Fibroblast of the aortic adventitia (primary cell): ENCODE measurements at regions not wholly inside any gene's neighbourhood (a gene's known extent, or its start where the extent isn't known, plus 50 kb on each side); places are given as distances from the start of the nearest gene placed in this dataset.

Source experiments
- DNase-seq: peaks from one replicate; pipeline ENCODE4 v3.0.0-alpha.2; 2010; ENCODE audit warnings: low read depth
- H3K4me3 ChIP-seq: 2 replicates; pipeline ENCODE4 v1.5.1; 2011; ENCODE audit warnings: low read depth, mild to moderate bottlenecking, control low read depth, low read length, moderate library complexity
- TF ChIP-seq, protein P1 (sequence below): IDR thresholded peaks from 2 replicates; pipeline ENCODE4 v1.5.1; 2011; ENCODE audit warnings: mild to moderate bottlenecking, low read length, control low read depth, inconsistent platforms; ENCODE audit not compliant: insufficient read depth

DNA sequence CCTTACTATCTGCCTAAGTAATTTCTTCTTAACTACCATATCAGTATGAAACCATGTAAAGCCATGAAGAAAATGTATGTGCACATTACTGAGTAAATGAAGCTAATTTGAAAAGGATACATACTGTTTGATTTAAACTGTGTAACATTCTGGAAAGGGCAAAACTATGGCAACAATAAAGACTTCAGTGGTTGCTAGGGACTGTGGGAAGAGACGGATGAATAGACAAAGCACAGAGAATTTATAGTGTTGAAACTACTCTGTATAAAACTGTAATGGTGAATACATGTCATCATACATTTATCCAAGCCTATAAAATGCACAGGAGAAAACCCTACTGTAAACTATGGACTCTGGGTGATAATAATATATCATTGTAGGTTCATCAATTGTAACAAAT is 1103.7 kb upstream of the EPHA6 start:
- TF ChIP-seq, protein P1, sequence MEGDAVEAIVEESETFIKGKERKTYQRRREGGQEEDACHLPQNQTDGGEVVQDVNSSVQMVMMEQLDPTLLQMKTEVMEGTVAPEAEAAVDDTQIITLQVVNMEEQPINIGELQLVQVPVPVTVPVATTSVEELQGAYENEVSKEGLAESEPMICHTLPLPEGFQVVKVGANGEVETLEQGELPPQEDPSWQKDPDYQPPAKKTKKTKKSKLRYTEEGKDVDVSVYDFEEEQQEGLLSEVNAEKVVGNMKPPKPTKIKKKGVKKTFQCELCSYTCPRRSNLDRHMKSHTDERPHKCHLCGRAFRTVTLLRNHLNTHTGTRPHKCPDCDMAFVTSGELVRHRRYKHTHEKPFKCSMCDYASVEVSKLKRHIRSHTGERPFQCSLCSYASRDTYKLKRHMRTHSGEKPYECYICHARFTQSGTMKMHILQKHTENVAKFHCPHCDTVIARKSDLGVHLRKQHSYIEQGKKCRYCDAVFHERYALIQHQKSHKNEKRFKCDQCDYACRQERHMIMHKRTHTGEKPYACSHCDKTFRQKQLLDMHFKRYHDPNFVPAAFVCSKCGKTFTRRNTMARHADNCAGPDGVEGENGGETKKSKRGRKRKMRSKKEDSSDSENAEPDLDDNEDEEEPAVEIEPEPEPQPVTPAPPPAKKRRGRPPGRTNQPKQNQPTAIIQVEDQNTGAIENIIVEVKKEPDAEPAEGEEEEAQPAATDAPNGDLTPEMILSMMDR = no peak
- DNase-seq = no peak
- H3K4me3 ChIP-seq = no peak overlapping the region

DNA sequence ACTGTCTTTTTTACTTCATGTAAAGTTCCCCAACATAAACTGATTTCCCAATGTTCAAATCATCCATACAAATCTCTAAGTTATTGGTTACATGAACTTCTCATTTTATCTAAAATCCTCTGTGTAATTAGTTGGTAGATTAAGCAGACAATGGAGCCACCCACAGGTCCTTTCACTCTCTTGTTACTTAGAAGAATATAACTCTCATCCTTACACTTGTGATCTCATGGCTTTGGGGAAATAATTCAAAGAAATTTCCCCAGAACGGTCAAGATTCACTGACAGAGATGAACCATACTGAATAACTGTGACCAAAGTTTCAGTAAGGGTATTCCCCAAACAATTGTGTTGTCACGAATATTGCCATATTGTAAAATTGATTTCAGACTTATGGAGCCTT is 1102.6 kb upstream of the EPHA6 start:
- no peak overlapping the region for H3K4me3 ChIP-seq
- no peak for DNase-seq
- TF ChIP-seq, protein P1 = no peak

DNA sequence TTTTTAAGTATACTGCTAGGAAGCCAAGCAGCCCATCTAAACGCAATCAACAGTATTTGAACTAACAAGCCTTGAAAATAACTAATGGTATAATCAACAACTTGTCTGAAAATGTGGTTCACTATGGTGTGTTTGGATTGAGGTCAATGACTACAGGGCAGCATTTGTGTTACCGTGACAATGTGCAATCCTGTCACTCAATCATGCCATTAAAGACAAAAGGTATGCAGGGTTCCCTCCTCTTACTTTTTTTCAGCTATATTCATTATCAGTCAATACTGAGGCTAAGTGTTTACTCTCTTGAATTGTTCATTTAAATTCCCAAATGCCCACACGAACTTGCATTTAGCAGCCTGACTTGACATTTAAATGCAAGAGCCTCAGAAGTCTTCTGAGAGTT is 1099.3 kb upstream of the EPHA6 start:
- no peak for DNase-seq
- H3K4me3 ChIP-seq = no peak overlapping the region
- TF ChIP-seq, protein P1 = no peak

DNA sequence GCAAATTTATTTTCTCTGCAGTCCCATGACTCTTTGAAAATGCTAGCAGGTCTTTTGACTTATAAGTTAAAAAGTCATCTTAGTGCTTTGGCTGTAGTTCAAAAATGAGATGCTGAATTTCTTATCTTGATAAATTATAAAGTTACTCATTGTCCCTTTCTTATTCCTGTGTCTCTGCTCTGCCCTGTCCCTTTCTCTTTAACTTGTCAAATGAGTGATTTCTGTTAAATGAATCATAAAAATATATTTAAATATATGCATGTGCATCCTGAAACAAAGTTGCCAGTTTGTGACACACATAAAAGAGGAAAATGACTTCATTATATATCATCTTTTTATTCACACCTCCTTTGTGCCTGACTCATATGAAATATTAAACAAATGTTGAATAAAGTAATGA is 1097.3 kb upstream of the EPHA6 start:
- TF ChIP-seq, protein P1 = no peak
- no peak overlapping the region for H3K4me3 ChIP-seq
- DNase-seq = no peak

DNA sequence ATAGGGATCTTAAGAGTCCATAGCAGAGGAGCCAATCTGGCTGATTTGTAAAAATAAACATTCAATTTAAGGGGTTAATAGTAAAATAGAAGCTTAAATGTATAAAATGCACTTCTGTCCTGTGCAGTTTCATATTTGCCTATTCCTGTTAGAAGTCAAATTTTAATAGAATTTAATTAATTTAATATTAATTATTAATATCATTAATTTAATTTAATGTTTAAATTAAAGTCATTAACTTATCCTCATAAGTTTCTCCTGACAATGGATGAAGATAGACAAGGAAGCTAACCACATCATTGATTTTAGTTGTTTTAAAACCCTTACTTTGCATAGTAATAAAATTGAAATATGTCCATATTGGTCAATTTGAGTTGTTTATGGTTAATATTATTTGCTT is 1096.2 kb upstream of the EPHA6 start:
- TF ChIP-seq, protein P1 = no peak
- no peak overlapping the region for H3K4me3 ChIP-seq
- no peak for DNase-seq

DNA sequence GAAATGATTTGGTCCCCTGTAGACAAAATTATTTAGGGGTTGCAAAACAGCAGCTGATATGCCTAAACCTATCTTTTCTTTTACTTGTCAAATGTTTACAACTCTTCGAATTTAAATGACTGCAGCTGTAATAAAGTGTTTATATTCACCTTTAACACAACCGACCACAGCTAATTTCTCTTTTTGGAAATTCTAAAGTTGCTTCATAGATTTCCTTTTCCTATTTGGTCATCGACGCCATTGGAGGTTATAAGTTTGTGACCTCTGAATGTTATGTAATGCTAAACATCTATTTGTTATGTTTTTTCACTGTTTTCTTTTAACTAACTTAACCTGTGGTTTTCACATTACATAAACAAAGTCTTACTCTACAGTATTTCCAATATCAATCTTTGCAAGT is 1094.9 kb upstream of the EPHA6 start:
- TF ChIP-seq, protein P1 = no peak
- DNase-seq = no peak
- H3K4me3 ChIP-seq = no peak overlapping the region

DNA sequence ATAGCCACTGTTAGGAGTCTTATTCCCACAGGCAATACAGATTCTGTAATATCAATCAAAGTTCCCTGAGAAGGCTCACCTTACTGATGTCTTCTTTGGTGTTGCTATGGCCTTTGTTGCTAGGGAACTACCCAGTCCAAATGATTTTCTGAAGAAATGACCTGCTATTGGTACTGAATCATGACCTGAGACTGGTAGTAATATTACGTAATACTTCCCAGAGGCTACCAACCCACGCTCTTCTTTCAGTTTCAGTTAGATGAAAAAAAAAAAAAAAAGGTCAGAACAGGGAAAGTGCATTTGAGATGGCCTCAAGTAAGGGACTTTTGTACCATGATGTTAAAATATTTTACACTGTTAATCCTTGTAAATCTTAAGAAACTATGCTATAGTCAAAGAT is 1092.5 kb upstream of the EPHA6 start:
- TF ChIP-seq, protein P1 = no peak
- no peak overlapping the region for H3K4me3 ChIP-seq
- peak; percentile 18 for DNase-seq
